K562 (cell line): ENCODE measurements at regions not wholly inside any gene's neighbourhood (a gene's known extent, or its start where the extent isn't known, plus 50 kb on each side); places are given as distances from the start of the nearest gene placed in this dataset.

Source experiments
- ATAC-seq: fragments of 200-7000 bp; cut with Tn5 transposase; 3 replicates; pipeline ENCODE4 v1.9.1; 2020; ENCODE audit warnings: moderate library complexity
- BruUV-seq: library from RNA; stranded (reverse); fragments of 400-500 nt; replicated peaks from 2 replicates; lab custom pipeline; 2021; lab: Mats Ljungman, UMichigan
- CTCF ChIA-PET: fragments of 300-600 bp; formaldehyde crosslinking; extraction: SDS; loops from one replicate; lab custom pipeline; 2021; ENCODE audit warnings: low intra/inter-chr PET ratio; lab: Yijun Ruan, JAX
- POLR2A ChIA-PET: fragments of 300-600, 350-650 bp; sonication (Branson Sonifier 250); formaldehyde crosslinking; extraction: SDS; loops from one replicate; lab custom pipeline; 2021; ENCODE audit warnings: antibody characterized with exemption, inconsistent platforms; lab: Yijun Ruan, JAX
- DNase-seq, 4 experiments: peaks; one replicate each; pipeline versions ENCODE4 v3.0.0 to v3.0.0-alpha.2; 2011 to 2018; ENCODE audit warnings: low spot score in 3 of 4, mixed read lengths in 3 of 4; ENCODE audit errors: extremely low read depth in 1 of 4
- FAIRE-seq: peaks from 2 replicates; lab custom pipeline; 2011; peaks lifted over from hg19 to GRCh38; lab: Jason Lieb, UNC
- H2AFZ ChIP-seq: 2 replicates; pipeline ENCODE4 v1.6.0; 2011; ENCODE audit warnings: low read depth, low read length, control low read depth, inconsistent platforms
- H3K27ac ChIP-seq: fragments of 200-600 bp; 3 replicates; pipeline ENCODE4 v1.8.0; 2011; ENCODE audit warnings: low read depth, mild to moderate bottlenecking, control low read depth, inconsistent platforms, low read length, moderate library complexity, mixed read lengths; ENCODE audit errors: extremely low read depth
- H3K27me3 ChIP-seq, 2 experiments: fragments of 300-600 bp in 1 of 2; 2 replicates in 1 of 2; 3 replicates in 1 of 2; pipeline versions ENCODE4 v1.6.0 to v1.8.0; 2011; ENCODE audit warnings: inconsistent platforms in 2 of 2, low read length in 2 of 2, mild to moderate bottlenecking in 1 of 2, mixed read lengths in 1 of 2, moderate library complexity in 1 of 2; ENCODE audit not compliant: control insufficient read depth in 2 of 2, insufficient read depth in 2 of 2
- H3K36me3 ChIP-seq: fragments of 300-600 bp; 3 replicates; pipeline ENCODE4 v1.8.0; 2011; ENCODE audit warnings: mild to moderate bottlenecking, low read length, inconsistent platforms; ENCODE audit not compliant: control insufficient read depth, insufficient read depth
- H3K4me1 ChIP-seq, 2 experiments: fragments of 200-600 bp in 1 of 2; replicated peaks in 1 of 2; 2 replicates in 1 of 2; 3 replicates in 1 of 2; pipeline versions ENCODE4 v1.5.1 to v1.8.0; 2011; ENCODE audit warnings: inconsistent platforms in 2 of 2, low read length in 2 of 2, mild to moderate bottlenecking in 1 of 2, mixed read lengths in 1 of 2, moderate library complexity in 1 of 2; ENCODE audit not compliant: control insufficient read depth in 2 of 2, insufficient read depth in 2 of 2
- H3K4me2 ChIP-seq: 2 replicates; pipeline ENCODE4 v1.6.1; 2011; ENCODE audit warnings: low read length, control low read depth, inconsistent platforms, mixed read lengths; ENCODE audit not compliant: insufficient read depth
- H3K4me3 ChIP-seq: fragments of 200-600 bp; sonication (generic), shearing (Covaris generic); 2 replicates; pipeline ENCODE4 v1.5.1; 2016; ENCODE audit warnings: control low read depth, inconsistent platforms
- H3K79me2 ChIP-seq: fragments of 200-600 bp; 3 replicates; pipeline ENCODE4 v1.8.0; 2011; ENCODE audit warnings: low read length, inconsistent platforms; ENCODE audit not compliant: control insufficient read depth, insufficient read depth
- H3K9ac ChIP-seq, 2 experiments: 2 replicates each; pipeline versions ENCODE4 v1.6.0 to v1.6.1; 2011; ENCODE audit warnings: low read depth in 2 of 2, low read length in 2 of 2, control low read depth in 1 of 2, inconsistent platforms in 1 of 2, mild to moderate bottlenecking in 1 of 2, mixed read lengths in 1 of 2; ENCODE audit not compliant: insufficient read depth in 1 of 2
- H3K9me1 ChIP-seq: one replicate; pipeline ENCODE4 v1.6.0; 2011; ENCODE audit warnings: inconsistent platforms, mild to moderate bottlenecking, low read length, moderate library complexity; ENCODE audit not compliant: control insufficient read depth, insufficient read depth
- H3K9me3 ChIP-seq: replicated peaks from 2 replicates; pipeline ENCODE4 v1.5.1; 2011; ENCODE audit warnings: low read depth, low read length, inconsistent platforms; ENCODE audit not compliant: control insufficient read depth, insufficient read depth
- H4K20me1 ChIP-seq: replicated peaks from 2 replicates; pipeline ENCODE4 v1.6.1; 2011; ENCODE audit warnings: low read length, inconsistent platforms, mixed read lengths; ENCODE audit not compliant: control insufficient read depth, insufficient read depth
- BCOR ChIP-seq: fragments of 450-650 bp; IDR thresholded peaks from 2 replicates; pipeline ENCODE4 v1.6.1; 2016
- BRD4 ChIP-seq: fragments of 200-600 bp; sonication (generic); IDR thresholded peaks from 2 replicates; pipeline ENCODE4 v1.6.1; 2017; ENCODE audit warnings: inconsistent platforms
- HMGXB4 ChIP-seq: sonication (generic); formaldehyde crosslinking; IDR thresholded peaks from 2 replicates; pipeline ENCODE4 v1.8.1; 2023; ENCODE audit warnings: mild to moderate bottlenecking, missing genetic modification reagents
- MITF ChIP-seq: IDR thresholded peaks from 2 replicates; pipeline ENCODE4 v1.6.1; 2014; ENCODE audit warnings: antibody characterized with exemption
- MNT ChIP-seq, 2 experiments: fragments of 450-650 bp; conservative IDR thresholded peaks; 2 replicates each; pipeline ENCODE4 v1.6.1; 2017; ENCODE audit warnings: mild to moderate bottlenecking in 2 of 2, moderate library complexity in 2 of 2
- NCOA6 ChIP-seq: fragments of 450-650 bp; IDR thresholded peaks from 2 replicates; pipeline ENCODE4 v1.6.1; 2017; ENCODE audit warnings: mild to moderate bottlenecking
- SETDB1 ChIP-seq: IDR thresholded peaks from one replicate; pipeline ENCODE4 v1.6.1; 2012; ENCODE audit warnings: low read length, control low read depth, inconsistent platforms
- SLC30A9 ChIP-seq: fragments of 250-450 bp; sonication (Bioruptor Pico); IDR thresholded peaks from 2 replicates; pipeline ENCODE4 v1.8.0; 2022; ENCODE audit warnings: mild to moderate bottlenecking, moderate library complexity
- SNRNP70 ChIP-seq: fragments of 200-400 bp; formaldehyde crosslinking; optimal IDR thresholded peaks from 2 replicates; pipeline ENCODE3; 2017; ENCODE audit warnings: low read depth, low read length
- SREBF1 ChIP-seq: fragments of 150-350 bp; IDR thresholded peaks from 2 replicates; pipeline ENCODE4 v1.6.1; 2014; ENCODE audit warnings: antibody characterized with exemption, low read depth, low read length, borderline replicate concordance
- TEAD1 ChIP-seq, 2 experiments: fragments of 450-650 bp in 1 of 2; sonication (generic) in 1 of 2; formaldehyde crosslinking; IDR thresholded peaks; 2 replicates each; pipeline versions ENCODE4 v1.4.0 to v1.8.0; 2020 to 2022; ENCODE audit warnings: mild to moderate bottlenecking in 2 of 2, missing genetic modification reagents in 1 of 2
- ZBTB33 ChIP-seq: sonication (generic); formaldehyde crosslinking; IDR thresholded peaks from 2 replicates; pipeline ENCODE4 v1.8.1; 2023; ENCODE audit warnings: mild to moderate bottlenecking, missing genetic modification reagents
- ZFP1 ChIP-seq: fragments of 450-650 bp; formaldehyde crosslinking; IDR thresholded peaks from 2 replicates; pipeline ENCODE4 v1.4.0; 2020; ENCODE audit warnings: mild to moderate bottlenecking, mixed read lengths
- ZNF140 ChIP-seq: fragments of 250-450 bp; sonication (Bioruptor Pico); IDR thresholded peaks from 2 replicates; pipeline ENCODE4 v1.8.0; 2021; ENCODE audit warnings: moderate library complexity, mild to moderate bottlenecking, inconsistent platforms
- WGBS: fragments of 100-300 bp; shearing (Covaris generic); methylation state at CpG from one replicate; pipeline ENCODE4 v1.1.6; 2016; ENCODE audit warnings: low coverage, mixed read lengths; ENCODE audit not compliant: insufficient coverage; ENCODE audit errors: missing lambda C conversion rate; 5-methylcytosine and 5-hydroxymethylcytosine counted together
- in situ Hi-C: fragments of 300-500 bp; cut with MboI; formaldehyde crosslinking; loops from 4 replicates; pipeline ENCODE4 v1.15.0; 2018; ENCODE audit warnings: inconsistent platforms, mixed read lengths
- intact Hi-C: fragments of 100-400 bp; cut with micrococcal nuclease; formaldehyde crosslinking; loops from 2 replicates; pipeline ENCODE4 v1.14.2; 2022

- Histone ChIP-seq H3K9me1 (no peaks in the 10 kb centered on the region), H3K79me2 (no peaks in the 10 kb centered on the region), H3K27ac (no peak overlapping the region), H3K9me3 (no peaks in the 10 kb centered on the region), H3K27me3 (peaks cover 3 to 10% of the 10 kb centered on the region in 2 experiments; a peak in 2 of 5 replicates), H3K4me2 (no peak overlapping the region), H3K36me3 (no peaks in the 10 kb centered on the region), H3K4me1 (no peaks in the 10 kb centered on the region; a peak in 1 of 5 replicates), H3K4me3 (no peak overlapping the region), H4K20me1 (no peaks in the 10 kb centered on the region), H3K9ac (no peak overlapping the region), H2AFZ (no peak overlapping the region)
- BruUV-seq, result no TSS peak
- intact Hi-C loops (no loop called here), in situ Hi-C loops (no loop called here)
- FAIRE-seq (no peak), DNase-seq (no peak), ATAC-seq (no peak)
- ChIA-PET POLR2A (interaction anchor here (0.6 to 0.7 kb wide), 2 partner anchors 9 kb away, joined by 3 read pairs; no protein-coding TSS in a partner anchor), CTCF (no interaction called here)
- WGBS, result 0% methylated on average over 1 of the region's 1 CpG
- TF ChIP-seq ZFP1 (CRISPR knock-in tag) (no peak), SNRNP70 (no peak), TEAD1 (CRISPR knock-in tag; IDR thresholded peaks at IDR 0.05) (no peak), SETDB1 (no peak), BCOR (no peak), ZBTB33 (CRISPR knock-in tag) (no peak), BRD4 (no peak), SREBF1 (no peak), HMGXB4 (CRISPR knock-in tag) (no peak), SLC30A9 (CRISPR knock-in tag) (no peak), ZNF140 (CRISPR knock-in tag) (no peak), MNT (conservative IDR thresholded peaks at IDR 0.05) (no peak), MITF (no peak), NCOA6 (no peak)
Measured at GRCh38 chr15:62382046-62382445, 217.0 kb upstream of the C2CD4B start.
